Peyer's patch (tissue), 4 donors: ENCODE measurements at regions not wholly inside any gene's neighbourhood (a gene's known extent, or its start where the extent isn't known, plus 50 kb on each side); places are given as distances from the start of the nearest gene placed in this dataset.

Experiments
- CTCF ChIP-seq, 6 experiments: fragments of 450-650 bp in 4 of 6; fragments of 200-600 bp in 2 of 6; sonication (generic) in 1 of 6; IDR thresholded peaks; one replicate each; pipeline ENCODE4 v1.5.1; 2017 to 2019; ENCODE audit warnings: antibody characterized with exemption in 6 of 6, mild to moderate bottlenecking in 3 of 6, moderate library complexity in 1 of 6
- POLR2A ChIP-seq, 2 donors: fragments of 450-650 bp; IDR thresholded peaks; one replicate each; pipeline ENCODE4 v1.5.1; 2017; ENCODE audit warnings: antibody characterized with exemption in 2 of 2, mild to moderate bottlenecking in 2 of 2, moderate library complexity in 2 of 2

DNA sequence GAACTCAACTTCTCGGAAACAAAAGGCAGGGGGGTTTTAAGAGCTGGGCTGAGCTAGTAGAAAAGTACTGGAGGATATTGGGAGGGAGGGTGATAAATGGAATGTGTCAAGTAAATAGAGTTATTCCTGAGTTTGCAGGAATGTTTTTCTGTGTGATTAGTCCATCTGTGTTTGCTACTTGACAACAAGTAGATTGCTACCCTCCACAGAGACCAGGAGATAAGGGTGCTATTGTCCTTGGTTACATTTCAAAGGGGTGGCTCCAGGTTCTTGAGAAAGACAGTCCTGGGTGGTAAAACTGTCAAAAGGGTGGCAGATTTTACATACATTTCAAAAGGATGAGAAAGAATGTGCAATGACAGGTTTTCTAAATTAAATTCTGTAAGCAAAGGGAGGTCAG is 181.2 kb upstream of the PPP3CA start:
- TF ChIP-seq CTCF (IDR thresholded peaks at IDR 0.05): no peak
- TF ChIP-seq POLR2A (IDR thresholded peaks at IDR 0.05): no peak
